ENCODE measurements at regions not wholly inside any gene's neighbourhood (a gene's known extent, or its start where the extent isn't known, plus 50 kb on each side); places are given as distances from the start of the nearest gene placed in this dataset.

GRCh38 chr4:164320847-164321246, 433.1 kb upstream of the SMIM31 start:
- TF ChIP-seq TBP (IDR thresholded peaks at IDR 0.05; ENCODE audit: low read depth, low read length), result no peak
- TF ChIP-seq, protein P1, sequence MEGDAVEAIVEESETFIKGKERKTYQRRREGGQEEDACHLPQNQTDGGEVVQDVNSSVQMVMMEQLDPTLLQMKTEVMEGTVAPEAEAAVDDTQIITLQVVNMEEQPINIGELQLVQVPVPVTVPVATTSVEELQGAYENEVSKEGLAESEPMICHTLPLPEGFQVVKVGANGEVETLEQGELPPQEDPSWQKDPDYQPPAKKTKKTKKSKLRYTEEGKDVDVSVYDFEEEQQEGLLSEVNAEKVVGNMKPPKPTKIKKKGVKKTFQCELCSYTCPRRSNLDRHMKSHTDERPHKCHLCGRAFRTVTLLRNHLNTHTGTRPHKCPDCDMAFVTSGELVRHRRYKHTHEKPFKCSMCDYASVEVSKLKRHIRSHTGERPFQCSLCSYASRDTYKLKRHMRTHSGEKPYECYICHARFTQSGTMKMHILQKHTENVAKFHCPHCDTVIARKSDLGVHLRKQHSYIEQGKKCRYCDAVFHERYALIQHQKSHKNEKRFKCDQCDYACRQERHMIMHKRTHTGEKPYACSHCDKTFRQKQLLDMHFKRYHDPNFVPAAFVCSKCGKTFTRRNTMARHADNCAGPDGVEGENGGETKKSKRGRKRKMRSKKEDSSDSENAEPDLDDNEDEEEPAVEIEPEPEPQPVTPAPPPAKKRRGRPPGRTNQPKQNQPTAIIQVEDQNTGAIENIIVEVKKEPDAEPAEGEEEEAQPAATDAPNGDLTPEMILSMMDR (IDR thresholded peaks at IDR 0.05; ENCODE audit: control extremely low read depth in 1 of 3, insufficient read depth in 1 of 3, low read depth in 1 of 3, low read length in 3 of 3), result peak in 2 of 3 experiments; percentile 11 to 30; a peak in 3 of 4 replicates

All from H1 (cell line).